SH-SY5Y (cell line): ENCODE measurements at regions not wholly inside any gene's neighbourhood (a gene's known extent, or its start where the extent isn't known, plus 50 kb on each side); places are given as distances from the start of the nearest gene placed in this dataset.

Experiments used
- GATA2 ChIP-seq: IDR thresholded peaks from 2 replicates; pipeline ENCODE4 v1.6.1; 2011; ENCODE audit warnings: mild to moderate bottlenecking, low read depth, low read length
- GATA3 ChIP-seq: IDR thresholded peaks from 2 replicates; pipeline ENCODE4 v1.6.1; 2011; ENCODE audit warnings: low read depth, mild to moderate bottlenecking, low read length, moderate library complexity

DNA sequence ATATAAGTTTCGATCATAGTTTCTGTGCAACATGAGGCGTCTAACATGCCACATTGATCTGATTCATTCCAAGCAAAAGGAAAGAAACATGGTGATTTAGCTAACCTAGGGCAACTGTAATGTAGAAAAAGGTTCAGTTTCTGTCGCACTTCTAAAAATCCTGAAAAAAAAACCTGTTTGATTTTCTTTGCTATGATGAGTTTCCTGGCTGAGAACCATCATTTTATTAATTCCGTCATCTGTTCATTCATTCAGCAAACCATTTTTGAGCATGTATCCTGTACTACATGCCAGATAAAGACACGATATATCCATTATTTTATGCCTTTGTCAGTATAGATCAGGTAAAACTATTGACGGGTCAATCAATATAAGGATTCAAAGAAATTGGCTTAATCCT lies 932.6 kb downstream of the GALC start:
- no peak for TF ChIP-seq GATA3
- TF ChIP-seq GATA2, result no peak

DNA sequence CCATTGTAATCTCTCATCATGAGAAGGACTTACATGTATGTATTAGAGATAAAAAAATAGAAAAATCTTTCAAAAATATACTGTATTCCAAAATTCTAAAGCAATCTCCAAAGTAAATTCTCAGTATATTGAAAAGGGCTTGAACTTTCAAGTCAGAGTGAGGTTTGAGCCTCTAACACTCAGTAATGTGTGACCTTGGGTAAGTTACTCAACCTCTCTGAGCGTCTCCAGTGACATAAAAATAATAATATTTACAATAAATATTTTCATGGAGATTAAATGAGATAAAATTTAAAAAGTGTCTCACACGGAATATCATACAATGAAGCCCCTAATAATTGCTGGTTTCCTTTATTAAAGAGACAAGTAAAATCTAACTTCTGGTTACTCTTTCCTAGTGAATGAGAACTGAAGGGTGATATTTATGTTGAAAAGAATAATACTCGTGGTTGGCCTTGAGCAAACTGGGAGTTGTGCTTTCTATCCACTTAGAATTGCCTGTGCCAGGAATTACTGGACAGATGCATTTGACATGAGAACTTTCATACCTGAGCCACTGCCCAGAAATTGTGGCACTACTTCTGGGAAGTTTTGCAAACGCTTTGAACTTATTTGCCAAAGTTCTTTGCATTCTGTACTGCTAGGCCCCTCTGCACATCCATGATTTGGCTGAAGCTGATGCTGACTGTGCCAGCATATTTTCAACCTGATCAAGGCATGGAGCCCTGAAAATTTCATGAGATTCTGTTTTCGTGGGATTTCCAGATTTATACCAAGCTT lies 933.7 kb downstream of the GALC start:
- no peak for TF ChIP-seq GATA3
- TF ChIP-seq GATA2, result no peak

GRCh38 chr14:87055007-87055406 lies 938.0 kb downstream of the GALC start:
- TF ChIP-seq GATA3 (no peak), GATA2 (no peak)

GRCh38 chr14:87052646-87053225 lies 940.2 kb downstream of the GALC start:
- TF ChIP-seq GATA3, result no peak
- no peak for TF ChIP-seq GATA2

DNA sequence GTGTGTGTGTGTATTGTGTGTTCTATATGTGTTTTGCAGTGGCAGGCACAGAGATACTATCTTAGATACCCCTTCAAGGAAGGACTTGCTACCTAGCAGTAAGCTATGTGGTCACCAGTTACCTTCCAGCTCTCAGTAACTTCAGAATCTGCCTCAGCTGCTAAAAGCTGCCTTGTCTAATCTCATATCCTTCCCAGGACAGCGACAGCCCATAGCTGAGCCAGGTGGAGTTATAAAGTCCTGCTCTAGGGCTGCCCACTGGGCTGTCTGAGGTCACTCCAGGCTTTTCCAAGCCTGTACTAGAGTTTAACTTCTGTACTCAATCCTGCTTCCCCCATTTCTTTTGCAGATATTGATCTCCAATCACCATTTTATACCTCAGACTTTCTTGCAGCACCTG lies 942.6 kb downstream of the GALC start:
- TF ChIP-seq GATA2 (no peak), GATA3 (no peak)

- TF ChIP-seq GATA2, result no peak
- TF ChIP-seq GATA3, result no peak
These were observed 943.0 kb downstream of the GALC start for GRCh38 chr14:87049950-87050349.

DNA sequence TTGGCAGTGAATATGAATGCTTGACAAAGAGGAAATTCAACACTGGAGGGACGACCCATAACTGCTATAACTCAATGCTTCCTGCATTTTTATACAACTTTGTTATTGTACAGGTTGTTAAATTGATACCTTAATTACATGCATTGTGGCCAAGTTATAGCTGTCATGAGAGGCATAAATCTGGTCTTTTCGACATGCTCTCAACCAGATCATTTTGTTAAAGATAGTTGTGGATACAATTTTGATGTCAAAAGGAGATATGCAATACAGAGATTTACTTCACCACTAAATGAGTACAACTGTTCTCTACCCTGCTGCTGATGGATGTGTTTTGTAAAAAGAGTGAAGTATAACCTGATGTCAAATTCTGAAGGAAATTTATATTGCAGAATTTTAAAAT lies 946.0 kb downstream of the GALC start:
- TF ChIP-seq GATA2, result no peak
- no peak for TF ChIP-seq GATA3

DNA sequence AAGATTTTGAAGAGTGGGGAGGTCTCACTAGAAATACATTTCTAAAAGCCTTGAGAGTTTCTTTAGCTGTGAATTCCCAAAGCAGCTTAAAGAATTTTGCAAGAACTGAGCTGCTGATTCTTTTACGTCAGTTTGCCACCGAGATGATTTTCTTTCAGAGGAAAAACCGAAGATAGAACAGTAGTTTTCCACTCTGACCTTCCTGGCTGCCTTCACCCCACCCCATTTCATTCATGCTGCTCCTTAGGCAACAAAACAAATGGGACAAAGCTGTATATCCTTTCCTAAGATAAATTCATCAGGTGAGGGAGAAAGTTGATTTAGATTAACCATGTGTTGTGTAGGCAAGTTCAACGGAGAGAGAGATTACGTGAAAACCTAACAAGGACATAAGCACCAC lies 947.0 kb downstream of the GALC start:
- TF ChIP-seq GATA3, result no peak
- TF ChIP-seq GATA2, result no peak

DNA sequence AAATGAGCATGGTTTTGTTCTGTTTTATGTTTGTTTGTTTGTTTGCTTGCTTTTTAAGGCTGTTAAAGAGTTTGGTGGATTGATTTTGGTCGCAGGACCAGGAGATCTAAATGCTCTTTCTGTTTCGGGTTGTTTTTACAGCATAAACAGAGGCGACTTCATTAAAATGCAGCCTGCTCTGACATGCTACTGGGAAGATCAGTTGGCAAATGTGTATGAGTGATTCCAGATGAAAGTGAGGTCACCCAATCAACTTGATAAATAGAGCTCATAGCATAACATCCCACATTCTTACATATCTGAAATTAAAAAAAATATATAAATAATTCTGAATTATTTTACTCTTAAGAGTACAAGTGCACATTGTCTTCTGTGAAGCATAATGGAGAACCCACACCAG lies 947.7 kb downstream of the GALC start:
- TF ChIP-seq GATA3, result no peak
- no peak for TF ChIP-seq GATA2

- TF ChIP-seq GATA2 (no peak), GATA3 (no peak)
These were observed 948.2 kb downstream of the GALC start for GRCh38 chr14:87044807-87045206.

GRCh38 chr14:87043667-87044200 lies 949.2 kb downstream of the GALC start:
- TF ChIP-seq GATA2 (no peak), GATA3 (no peak)

DNA sequence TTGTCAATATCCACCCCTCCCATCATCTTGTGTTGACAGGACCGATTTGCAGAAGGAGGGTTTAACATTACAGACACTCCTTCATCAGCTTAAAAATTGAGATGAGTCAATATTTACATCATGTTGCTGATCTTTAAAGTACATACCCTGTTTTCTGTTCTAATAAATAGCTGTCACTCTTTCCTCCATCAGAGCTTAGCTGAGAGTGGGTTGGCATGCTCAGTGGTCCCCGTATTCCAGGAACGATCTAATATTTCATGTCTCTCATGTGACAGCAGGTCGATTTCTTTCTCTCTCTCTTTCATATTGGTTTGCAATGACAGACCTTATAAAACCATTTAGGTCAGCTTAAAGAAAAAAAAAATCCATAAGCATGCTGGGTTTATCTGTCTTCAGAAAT lies 950.6 kb downstream of the GALC start:
- no peak for TF ChIP-seq GATA3
- TF ChIP-seq GATA2, result no peak

DNA sequence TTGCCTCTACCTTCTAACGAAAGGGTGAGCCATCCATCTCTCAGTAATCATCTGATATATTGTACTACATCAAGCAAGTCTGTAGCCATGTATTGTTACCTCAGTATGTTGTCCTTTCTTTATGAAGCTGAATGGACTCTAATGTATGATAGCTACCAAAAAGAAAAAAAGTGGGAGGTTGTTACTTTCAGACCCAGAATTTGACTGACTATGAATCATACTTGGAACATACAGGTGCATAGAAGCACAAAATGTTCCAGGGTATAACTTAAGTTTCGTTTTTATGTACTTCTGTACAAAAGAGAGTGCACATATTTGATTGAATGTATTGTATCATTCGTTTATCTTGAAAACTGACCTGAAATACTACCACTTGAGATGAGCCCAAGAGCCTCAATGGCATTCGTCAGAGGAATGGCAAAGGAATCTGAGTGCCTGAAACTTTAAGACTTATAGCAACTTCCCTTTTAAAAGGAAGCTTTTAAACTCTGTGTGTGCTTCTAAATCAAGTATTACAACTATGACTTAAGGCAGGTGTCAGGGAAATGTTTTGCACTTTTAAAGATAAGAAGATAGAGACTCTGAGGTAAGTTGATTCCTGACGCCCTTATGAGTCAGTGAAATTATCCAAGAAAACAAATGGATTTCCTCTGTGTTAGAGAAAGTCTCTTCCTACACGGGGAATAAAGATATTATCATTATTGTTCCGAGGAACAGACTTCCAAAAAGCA lies 951.5 kb downstream of the GALC start:
- TF ChIP-seq GATA3, result no peak
- TF ChIP-seq GATA2, result no peak

DNA sequence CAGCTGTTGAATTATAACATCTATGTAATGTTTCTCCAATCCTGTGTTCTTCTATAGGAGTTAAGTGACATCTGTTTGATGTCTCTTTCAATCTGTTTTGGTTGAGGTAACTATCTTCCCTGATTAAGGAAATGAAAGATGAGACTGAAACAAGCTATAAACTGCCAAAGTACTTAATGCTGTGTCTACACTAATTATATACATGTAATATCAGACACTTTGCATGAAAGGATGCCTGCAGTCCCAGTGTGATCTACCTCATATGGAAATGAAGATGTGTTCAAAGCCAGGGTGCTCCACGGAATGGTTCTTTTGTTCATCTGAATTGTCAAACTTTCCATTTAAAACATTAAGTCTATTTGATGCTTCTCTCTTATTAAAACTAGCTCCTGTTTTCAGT lies 958.3 kb downstream of the GALC start:
- TF ChIP-seq GATA3 (no peak), GATA2 (no peak)

DNA sequence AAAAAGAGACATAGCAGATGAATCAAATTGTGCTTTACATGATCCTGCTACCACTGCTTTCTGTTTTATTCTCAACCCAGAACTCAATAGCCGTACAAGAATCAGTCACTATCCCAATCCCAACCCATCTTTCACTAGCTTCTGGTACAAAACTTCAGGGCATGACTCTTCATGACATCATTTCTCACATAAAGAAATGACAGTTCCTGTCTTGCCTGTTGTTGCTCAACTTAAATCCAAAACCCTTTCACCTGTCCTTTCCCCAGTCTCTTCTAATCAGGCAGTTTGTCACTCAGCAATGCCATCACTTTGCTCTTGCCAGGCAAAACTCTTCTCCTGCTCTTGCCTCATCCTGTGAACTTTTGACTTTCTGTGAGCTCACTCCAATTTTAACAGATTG lies 962.8 kb downstream of the GALC start:
- TF ChIP-seq GATA2, result no peak

DNA sequence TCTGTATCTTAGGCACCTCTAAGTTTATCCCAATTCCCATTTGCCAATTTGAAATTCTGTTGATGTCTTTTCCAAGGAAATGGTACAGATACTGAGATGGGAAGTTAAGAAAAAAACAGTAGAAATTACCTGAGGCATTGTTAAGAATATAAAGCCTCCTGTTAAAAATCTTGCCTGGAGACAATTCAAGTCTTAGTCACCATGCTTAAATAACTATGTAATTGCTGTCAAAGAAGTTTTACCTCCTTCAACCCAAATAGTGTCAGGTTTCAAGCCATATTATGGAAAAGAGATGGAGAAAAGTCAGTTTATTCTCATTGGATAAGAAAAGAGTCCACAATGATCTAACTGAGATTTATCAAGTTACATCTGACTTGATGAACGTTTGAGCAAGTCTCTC lies 974.7 kb downstream of the GALC start:
- TF ChIP-seq GATA3 (no peak), GATA2 (no peak)

GRCh38 chr14:87017335-87017734 lies 975.6 kb downstream of the GALC start:
- no peak for TF ChIP-seq GATA2
- TF ChIP-seq GATA3, result no peak
